T-helper 17 cell (primary cell): ENCODE measurements at regions not wholly inside any gene's neighbourhood (a gene's known extent, or its start where the extent isn't known, plus 50 kb on each side); places are given as distances from the start of the nearest gene placed in this dataset.

Source experiments
- ATAC-seq: fragments of 150-1000 bp; cut with Tn5 transposase; 2 replicates; pipeline ENCODE4 v1.10.0; 2021; ENCODE audit warnings: mild to moderate bottlenecking, moderate library complexity
- DNase-seq, 3 donors: peaks; one replicate each; pipeline versions ENCODE4 v3.0.0 to v3.0.0-alpha.2; 2020 to 2021
- H3K9me3 ChIP-seq: one replicate; pipeline ENCODE4 v1.7.0; 2013; ENCODE audit warnings: low read length, mild to moderate bottlenecking; ENCODE audit not compliant: control insufficient read depth, poor library complexity, severe bottlenecking
- H3K27ac Mint-ChIP-seq: one replicate; pipeline ENCODE4 v1.8.0; 2022; ENCODE audit warnings: mild to moderate bottlenecking, moderate library complexity, mixed read lengths
- H3K27me3 Mint-ChIP-seq: one replicate; pipeline ENCODE4 v1.8.0; 2022; ENCODE audit warnings: mixed read lengths
- H3K36me3 Mint-ChIP-seq: one replicate; pipeline ENCODE4 v1.8.0; 2022; ENCODE audit warnings: low read depth, mixed read lengths
- H3K4me1 Mint-ChIP-seq: one replicate; pipeline ENCODE4 v1.8.0; 2022; ENCODE audit warnings: mild to moderate bottlenecking, mixed read lengths
- H3K4me3 Mint-ChIP-seq: one replicate; pipeline ENCODE4 v1.8.0; 2022; ENCODE audit warnings: mild to moderate bottlenecking, moderate library complexity, mixed read lengths

- Mint-ChIP-seq H3K36me3 (no peaks in the 10 kb centered on the region), H3K4me3 (no peak overlapping the region), H3K27ac (no peak overlapping the region), H3K4me1 (no peaks in the 10 kb centered on the region), H3K27me3 (no peaks in the 10 kb centered on the region)
- DNase-seq (no peak), ATAC-seq (no peak)
- no peaks in the 10 kb centered on the region for H3K9me3 ChIP-seq
Observed at GRCh38 chr4:125705681-125706080, 390.9 kb downstream of the FAT4 start.

GRCh38 chr4:125707397-125707796 is 392.6 kb downstream of the FAT4 start:
- no peaks in the 10 kb centered on the region for H3K36me3 Mint-ChIP-seq
- H3K4me3 Mint-ChIP-seq, result no peak overlapping the region
- ATAC-seq (no peak), DNase-seq (no peak)
- no peaks in the 10 kb centered on the region for H3K9me3 ChIP-seq
- no peaks in the 10 kb centered on the region for H3K27me3 Mint-ChIP-seq
- no peaks in the 10 kb centered on the region for H3K4me1 Mint-ChIP-seq
- no peak overlapping the region for H3K27ac Mint-ChIP-seq

GRCh38 chr4:125710766-125711165 is 396.0 kb downstream of the FAT4 start:
- no peaks in the 10 kb centered on the region for H3K27me3 Mint-ChIP-seq
- no peak overlapping the region for H3K27ac Mint-ChIP-seq
- ATAC-seq, result no peak
- H3K9me3 ChIP-seq, result no peaks in the 10 kb centered on the region
- H3K4me1 Mint-ChIP-seq, result no peaks in the 10 kb centered on the region
- H3K36me3 Mint-ChIP-seq, result no peaks in the 10 kb centered on the region
- no peak for DNase-seq
- H3K4me3 Mint-ChIP-seq, result no peak overlapping the region

- Mint-ChIP-seq H3K27ac (no peak overlapping the region), H3K4me3 (no peak overlapping the region), H3K4me1 (no peaks in the 10 kb centered on the region), H3K27me3 (no peaks in the 10 kb centered on the region), H3K36me3 (no peaks in the 10 kb centered on the region)
- DNase-seq, result no peak
- no peaks in the 10 kb centered on the region for H3K9me3 ChIP-seq
- no peak for ATAC-seq
Observed at GRCh38 chr4:125714049-125714448, 399.3 kb downstream of the FAT4 start.

- no peaks in the 10 kb centered on the region for H3K27me3 Mint-ChIP-seq
- H3K9me3 ChIP-seq, result no peaks in the 10 kb centered on the region
- no peak for DNase-seq
- no peak for ATAC-seq
- H3K4me1 Mint-ChIP-seq, result no peaks in the 10 kb centered on the region
- H3K36me3 Mint-ChIP-seq, result no peaks in the 10 kb centered on the region
- H3K27ac Mint-ChIP-seq, result no peak overlapping the region
- H3K4me3 Mint-ChIP-seq, result no peak overlapping the region
Observed at GRCh38 chr4:125714845-125715244, 400.1 kb downstream of the FAT4 start.

GRCh38 chr4:125719987-125720386 is 405.2 kb downstream of the FAT4 start:
- H3K4me1 Mint-ChIP-seq, result no peaks in the 10 kb centered on the region
- DNase-seq, result no peak
- H3K27ac Mint-ChIP-seq, result no peak overlapping the region
- no peak overlapping the region for H3K4me3 Mint-ChIP-seq
- H3K27me3 Mint-ChIP-seq, result no peaks in the 10 kb centered on the region
- ATAC-seq, result no peak
- H3K9me3 ChIP-seq, result no peaks in the 10 kb centered on the region
- H3K36me3 Mint-ChIP-seq, result no peaks in the 10 kb centered on the region

- Mint-ChIP-seq H3K4me3 (no peak overlapping the region), H3K36me3 (no peaks in the 10 kb centered on the region), H3K4me1 (no peaks in the 10 kb centered on the region), H3K27ac (no peak overlapping the region), H3K27me3 (no peaks in the 10 kb centered on the region)
- DNase-seq (no peak), ATAC-seq (no peak)
- H3K9me3 ChIP-seq, result no peaks in the 10 kb centered on the region
Observed at GRCh38 chr4:125722009-125722408, 407.3 kb downstream of the FAT4 start.

- Mint-ChIP-seq H3K27ac (no peak overlapping the region), H3K4me1 (no peaks in the 10 kb centered on the region), H3K36me3 (no peaks in the 10 kb centered on the region), H3K27me3 (no peaks in the 10 kb centered on the region), H3K4me3 (no peak overlapping the region)
- DNase-seq (no peak), ATAC-seq (no peak)
- H3K9me3 ChIP-seq, result no peaks in the 10 kb centered on the region
Observed at GRCh38 chr4:125725957-125726525, 411.3 kb downstream of the FAT4 start.

- no peak overlapping the region for H3K27ac Mint-ChIP-seq
- H3K4me3 Mint-ChIP-seq, result no peak overlapping the region
- H3K9me3 ChIP-seq, result no peaks in the 10 kb centered on the region
- ATAC-seq (no peak), DNase-seq (no peak)
- no peaks in the 10 kb centered on the region for H3K27me3 Mint-ChIP-seq
- no peaks in the 10 kb centered on the region for H3K36me3 Mint-ChIP-seq
- no peaks in the 10 kb centered on the region for H3K4me1 Mint-ChIP-seq
Observed at GRCh38 chr4:125727931-125728330, 413.2 kb downstream of the FAT4 start.

GRCh38 chr4:125728568-125728967 is 413.8 kb downstream of the FAT4 start:
- Mint-ChIP-seq H3K27me3 (no peaks in the 10 kb centered on the region), H3K27ac (no peak overlapping the region), H3K36me3 (no peaks in the 10 kb centered on the region), H3K4me3 (no peak overlapping the region), H3K4me1 (no peaks in the 10 kb centered on the region)
- H3K9me3 ChIP-seq, result no peaks in the 10 kb centered on the region
- DNase-seq, result no peak
- ATAC-seq, result no peak

GRCh38 chr4:125729171-125729570 is 414.4 kb downstream of the FAT4 start:
- DNase-seq (no peak), ATAC-seq (no peak)
- no peaks in the 10 kb centered on the region for H3K9me3 ChIP-seq
- Mint-ChIP-seq H3K27ac (no peak overlapping the region), H3K36me3 (no peaks in the 10 kb centered on the region), H3K27me3 (no peaks in the 10 kb centered on the region), H3K4me1 (no peaks in the 10 kb centered on the region), H3K4me3 (no peak overlapping the region)

GRCh38 chr4:125732632-125733031 is 417.9 kb downstream of the FAT4 start:
- H3K9me3 ChIP-seq, result no peaks in the 10 kb centered on the region
- Mint-ChIP-seq H3K4me1 (no peaks in the 10 kb centered on the region), H3K4me3 (no peak overlapping the region), H3K27ac (no peak overlapping the region), H3K36me3 (no peaks in the 10 kb centered on the region), H3K27me3 (no peaks in the 10 kb centered on the region)
- ATAC-seq (no peak), DNase-seq (no peak)

GRCh38 chr4:125734504-125734903 is 419.7 kb downstream of the FAT4 start:
- H3K36me3 Mint-ChIP-seq, result no peaks in the 10 kb centered on the region
- no peak overlapping the region for H3K27ac Mint-ChIP-seq
- no peaks in the 10 kb centered on the region for H3K9me3 ChIP-seq
- no peak for ATAC-seq
- DNase-seq, result no peak
- no peaks in the 10 kb centered on the region for H3K4me1 Mint-ChIP-seq
- no peak overlapping the region for H3K4me3 Mint-ChIP-seq
- H3K27me3 Mint-ChIP-seq, result no peaks in the 10 kb centered on the region

- Mint-ChIP-seq H3K27ac (no peak overlapping the region), H3K27me3 (no peaks in the 10 kb centered on the region), H3K4me3 (no peak overlapping the region), H3K4me1 (no peaks in the 10 kb centered on the region), H3K36me3 (no peaks in the 10 kb centered on the region)
- DNase-seq, result no peak
- H3K9me3 ChIP-seq, result no peaks in the 10 kb centered on the region
- ATAC-seq, result no peak
Observed at GRCh38 chr4:125735102-125735501, 420.3 kb downstream of the FAT4 start.
